LNCAP (cell line): ENCODE measurements at regions not wholly inside any gene's neighbourhood (a gene's known extent, or its start where the extent isn't known, plus 50 kb on each side); places are given as distances from the start of the nearest gene placed in this dataset.

Experiments
- TF ChIP-seq, protein P1 (sequence below): fragments of 450-650 bp; IDR thresholded peaks from 2 replicates; pipeline ENCODE4 v1.5.1; 2017; ENCODE audit warnings: mild to moderate bottlenecking

GRCh38 chr3:102240720-102241119 is 194.1 kb upstream of the ZPLD1 start:
- TF ChIP-seq, protein P1, sequence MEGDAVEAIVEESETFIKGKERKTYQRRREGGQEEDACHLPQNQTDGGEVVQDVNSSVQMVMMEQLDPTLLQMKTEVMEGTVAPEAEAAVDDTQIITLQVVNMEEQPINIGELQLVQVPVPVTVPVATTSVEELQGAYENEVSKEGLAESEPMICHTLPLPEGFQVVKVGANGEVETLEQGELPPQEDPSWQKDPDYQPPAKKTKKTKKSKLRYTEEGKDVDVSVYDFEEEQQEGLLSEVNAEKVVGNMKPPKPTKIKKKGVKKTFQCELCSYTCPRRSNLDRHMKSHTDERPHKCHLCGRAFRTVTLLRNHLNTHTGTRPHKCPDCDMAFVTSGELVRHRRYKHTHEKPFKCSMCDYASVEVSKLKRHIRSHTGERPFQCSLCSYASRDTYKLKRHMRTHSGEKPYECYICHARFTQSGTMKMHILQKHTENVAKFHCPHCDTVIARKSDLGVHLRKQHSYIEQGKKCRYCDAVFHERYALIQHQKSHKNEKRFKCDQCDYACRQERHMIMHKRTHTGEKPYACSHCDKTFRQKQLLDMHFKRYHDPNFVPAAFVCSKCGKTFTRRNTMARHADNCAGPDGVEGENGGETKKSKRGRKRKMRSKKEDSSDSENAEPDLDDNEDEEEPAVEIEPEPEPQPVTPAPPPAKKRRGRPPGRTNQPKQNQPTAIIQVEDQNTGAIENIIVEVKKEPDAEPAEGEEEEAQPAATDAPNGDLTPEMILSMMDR: no peak

DNA sequence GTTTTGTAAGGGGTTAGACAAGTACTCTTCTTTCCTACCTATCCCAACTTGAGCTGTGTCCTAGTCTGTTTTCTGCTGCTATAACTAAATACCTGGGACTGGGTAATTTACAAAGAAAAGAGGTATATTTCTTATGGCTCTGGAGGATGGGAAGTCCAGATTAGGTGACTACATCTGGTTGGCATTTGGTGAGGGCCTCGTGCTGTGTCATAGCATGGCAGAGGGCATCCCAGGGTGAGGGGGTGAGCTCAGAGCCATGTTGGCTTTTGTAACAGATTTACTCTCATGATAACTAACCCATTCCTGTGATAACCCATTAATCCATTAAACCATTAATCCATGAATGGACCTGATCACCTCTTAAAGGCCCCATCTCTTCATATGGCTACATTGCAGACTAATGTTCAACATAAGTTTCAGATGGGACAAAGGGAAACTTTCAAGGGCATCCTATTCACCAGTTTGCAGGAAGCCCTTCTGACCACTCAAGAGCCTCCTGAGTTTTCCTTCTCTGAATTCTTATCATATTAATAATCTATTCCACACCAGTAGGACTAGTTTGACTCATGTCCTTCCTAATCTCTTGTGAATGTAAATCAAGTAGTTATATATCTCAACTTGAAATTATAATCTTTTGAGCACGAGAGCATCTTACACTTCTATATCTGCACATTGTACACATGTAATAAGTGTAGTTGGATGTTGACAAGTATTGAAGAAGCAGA is 185.7 kb upstream of the ZPLD1 start:
- TF ChIP-seq, protein P1: no peak

- TF ChIP-seq, protein P1: no peak
Observed at GRCh38 chr3:102255736-102256135, 179.1 kb upstream of the ZPLD1 start.

- TF ChIP-seq, protein P1: no peak
Observed at GRCh38 chr3:102258666-102259227, 176.1 kb upstream of the ZPLD1 start.

- TF ChIP-seq, protein P1: no peak
Observed at GRCh38 chr3:102259663-102260062, 175.2 kb upstream of the ZPLD1 start.

DNA sequence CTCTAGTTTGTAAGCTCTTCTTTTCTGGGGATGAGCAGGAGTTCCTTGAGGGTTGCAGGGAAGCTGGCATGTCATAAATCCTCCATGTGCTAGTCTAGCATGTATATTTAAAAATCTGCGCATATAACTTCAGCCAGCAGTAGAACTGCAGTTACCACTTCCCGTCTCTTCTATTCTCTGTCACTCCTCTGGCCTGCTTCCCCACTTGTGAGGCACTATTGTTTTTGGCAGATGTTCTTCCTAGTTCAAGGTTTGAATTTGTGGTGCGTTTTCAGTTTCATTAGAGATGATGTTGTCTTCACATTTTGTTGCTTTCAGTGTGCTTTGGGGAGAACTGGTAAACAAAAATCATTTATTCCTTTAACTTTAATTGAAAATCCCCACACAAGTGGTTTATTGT is 169.1 kb upstream of the ZPLD1 start:
- TF ChIP-seq, protein P1: no peak

GRCh38 chr3:102269406-102269805 is 165.4 kb upstream of the ZPLD1 start:
- TF ChIP-seq, protein P1: no peak
